ENCODE measurements at regions not wholly inside any gene's neighbourhood (a gene's known extent, or its start where the extent isn't known, plus 50 kb on each side); places are given as distances from the start of the nearest gene placed in this dataset.

DNA sequence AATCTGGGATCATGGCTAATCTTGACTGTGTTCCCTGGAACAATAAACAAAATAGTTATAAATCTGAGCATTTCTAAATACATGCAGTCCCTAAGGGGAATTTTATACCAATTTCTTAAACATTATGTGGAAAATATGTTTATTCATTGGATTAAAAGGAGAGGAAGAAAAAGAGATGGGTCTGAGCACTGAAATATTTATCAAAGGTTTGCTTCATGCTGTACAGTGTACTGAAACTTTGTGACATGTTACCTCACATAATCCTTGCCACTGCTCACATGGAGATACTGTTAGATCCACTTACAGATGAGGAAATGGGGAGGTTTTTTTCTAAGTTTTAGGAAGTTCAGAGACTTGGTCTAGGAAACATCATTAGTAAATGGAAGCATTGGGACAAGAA is 443.6 kb downstream of the SPRY1 start:
- DNase-seq = peak; percentile 68
- Histone ChIP-seq H3K27ac (ENCODE audit: low read length) (peak overlapping the region; percentile 79), H3K27me3 (ENCODE audit: control insufficient read depth, insufficient read depth, low read length) (no peaks in the 10 kb centered on the region), H3K9me3 (replicated peaks; ENCODE audit: control insufficient read depth, low read depth, low read length) (peaks cover 5% of the 10 kb centered on the region), H3K4me3 (ENCODE audit: low read length) (no peak overlapping the region), H3K36me3 (ENCODE audit: control insufficient read depth, insufficient read depth, low read length) (no peaks in the 10 kb centered on the region), H3K4me1 (ENCODE audit: control insufficient read depth, insufficient read depth, low read length) (peaks cover 15% of the 10 kb centered on the region)

DNA sequence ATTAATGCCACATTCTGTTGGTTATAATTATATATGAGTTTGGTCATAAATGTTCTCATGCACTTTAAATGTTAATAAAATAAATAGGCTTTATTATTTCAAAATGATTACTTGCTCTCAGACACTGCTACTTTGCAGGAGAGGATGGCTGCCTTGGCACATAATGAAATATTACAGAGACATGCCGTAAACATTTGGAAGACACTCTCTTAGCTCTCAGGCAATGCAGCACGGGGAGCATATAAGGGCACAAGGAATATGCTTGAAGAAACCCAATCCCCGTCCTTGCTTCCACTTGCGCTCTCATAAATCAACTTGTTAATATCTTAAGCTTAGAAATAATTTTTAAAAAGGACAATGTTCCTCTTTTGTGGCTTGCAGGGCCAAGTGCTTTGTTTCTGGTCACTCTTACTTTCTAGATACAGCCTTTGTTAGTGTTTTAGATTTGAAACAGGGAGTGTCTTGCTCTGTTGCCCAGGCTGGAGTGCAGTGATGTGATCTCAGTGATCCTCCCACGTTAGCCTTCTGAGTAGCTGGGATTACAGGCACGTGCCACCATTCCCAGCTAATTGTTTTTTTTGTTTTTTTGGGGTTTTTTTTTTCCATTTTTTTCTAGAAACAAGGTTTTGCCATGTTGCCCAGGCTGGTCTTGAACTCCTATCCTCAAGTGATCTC is 445.0 kb downstream of the SPRY1 start:
- H3K4me1 ChIP-seq (ENCODE audit: control insufficient read depth, insufficient read depth, low read length) = peaks cover 15% of the 10 kb centered on the region
- WGBS (ENCODE audit: insufficient coverage) = no CpG with 5 or more reads among the region's 6 CpGs
- no peaks in the 10 kb centered on the region for H3K27me3 ChIP-seq (ENCODE audit: control insufficient read depth, insufficient read depth, low read length)
- H3K27ac ChIP-seq (ENCODE audit: low read length) = peak overlapping the region; percentile 62
- H3K9me3 ChIP-seq (replicated peaks; ENCODE audit: control insufficient read depth, low read depth, low read length) = peaks cover 5% of the 10 kb centered on the region
- no peaks in the 10 kb centered on the region for H3K36me3 ChIP-seq (ENCODE audit: control insufficient read depth, insufficient read depth, low read length)
- DNase-seq = peak; percentile 69
- no peak overlapping the region for H3K4me3 ChIP-seq (ENCODE audit: low read length)

DNA sequence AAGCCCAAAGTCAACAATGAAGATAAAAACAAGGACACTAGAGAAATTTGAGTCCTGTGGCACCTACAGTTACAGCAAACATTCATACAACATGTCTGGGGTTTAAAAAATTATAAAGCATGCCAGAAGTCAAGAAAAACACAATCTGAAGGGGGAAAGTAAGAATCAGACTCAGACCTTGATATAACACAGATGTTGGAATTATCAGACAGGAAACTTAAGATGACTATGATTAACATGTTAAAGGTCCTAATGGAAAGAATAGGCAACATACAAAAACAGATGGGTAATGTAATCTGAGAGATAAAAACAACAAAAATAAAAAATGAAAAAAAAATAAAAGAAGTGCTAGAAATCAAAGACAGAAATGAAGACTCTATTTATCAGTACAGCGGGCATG is 446.5 kb downstream of the SPRY1 start:
- Histone ChIP-seq H3K36me3 (ENCODE audit: control insufficient read depth, insufficient read depth, low read length) (no peaks in the 10 kb centered on the region), H3K4me1 (ENCODE audit: control insufficient read depth, insufficient read depth, low read length) (peaks cover 12% of the 10 kb centered on the region), H3K9me3 (replicated peaks; ENCODE audit: control insufficient read depth, low read depth, low read length) (peaks cover 5% of the 10 kb centered on the region), H3K4me3 (ENCODE audit: low read length) (no peak overlapping the region), H3K27ac (ENCODE audit: low read length) (no peak overlapping the region), H3K27me3 (ENCODE audit: control insufficient read depth, insufficient read depth, low read length) (no peaks in the 10 kb centered on the region)
- no peak for DNase-seq
- no CpG with 5 or more reads among the region's 1 CpG for WGBS (ENCODE audit: insufficient coverage)

DNA sequence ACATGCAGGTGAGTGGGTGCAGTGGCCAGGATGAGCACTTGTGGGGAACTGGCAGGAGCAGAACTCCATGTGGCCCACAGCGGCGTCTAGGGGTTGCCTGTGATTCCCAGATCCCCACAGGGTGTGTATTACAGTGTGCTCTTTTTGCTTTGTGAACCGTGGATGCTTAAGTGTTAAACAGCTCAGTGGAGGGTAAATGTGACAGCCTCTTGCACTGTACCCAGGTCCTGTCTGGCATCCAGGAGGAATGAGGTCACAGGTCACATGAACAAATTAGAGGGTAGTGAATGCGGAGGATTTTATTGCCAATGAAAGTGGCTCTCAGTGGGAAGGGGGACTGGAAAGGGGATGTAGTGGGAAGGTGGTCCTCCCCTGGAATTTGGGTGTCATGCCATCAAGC is 447.8 kb downstream of the SPRY1 start:
- Histone ChIP-seq H3K27ac (ENCODE audit: low read length) (no peak overlapping the region), H3K36me3 (ENCODE audit: control insufficient read depth, insufficient read depth, low read length) (no peaks in the 10 kb centered on the region), H3K27me3 (ENCODE audit: control insufficient read depth, insufficient read depth, low read length) (no peaks in the 10 kb centered on the region), H3K4me3 (ENCODE audit: low read length) (no peak overlapping the region), H3K9me3 (replicated peaks; ENCODE audit: control insufficient read depth, low read depth, low read length) (peaks cover 5% of the 10 kb centered on the region), H3K4me1 (ENCODE audit: control insufficient read depth, insufficient read depth, low read length) (peaks cover 8% of the 10 kb centered on the region)
- 89% methylated on average over 4 of the region's 4 CpGs for WGBS (ENCODE audit: insufficient coverage)
- no peak for DNase-seq

DNA sequence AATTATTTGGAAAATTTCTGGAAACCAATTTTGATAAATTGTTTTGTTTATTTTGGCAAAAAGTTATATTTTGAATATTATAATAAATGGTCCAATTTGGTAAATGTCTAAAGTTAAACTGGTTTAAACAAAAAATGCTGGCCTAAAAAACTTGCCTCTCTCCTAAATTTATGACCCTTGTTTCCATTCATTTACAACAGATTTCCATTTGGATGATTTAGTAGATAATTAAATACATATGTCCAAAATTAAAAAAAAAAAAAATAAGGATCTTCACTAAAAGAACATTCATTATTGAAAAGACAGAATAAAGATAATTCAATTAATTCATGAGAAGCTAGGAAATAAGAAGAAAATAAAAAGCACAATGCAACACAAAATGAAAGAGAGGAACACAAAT is 449.5 kb downstream of the SPRY1 start:
- Histone ChIP-seq H3K27me3 (ENCODE audit: control insufficient read depth, insufficient read depth, low read length) (no peaks in the 10 kb centered on the region), H3K4me1 (ENCODE audit: control insufficient read depth, insufficient read depth, low read length) (peaks cover 6% of the 10 kb centered on the region), H3K9me3 (replicated peaks; ENCODE audit: control insufficient read depth, low read depth, low read length) (peaks cover 5% of the 10 kb centered on the region), H3K36me3 (ENCODE audit: control insufficient read depth, insufficient read depth, low read length) (no peaks in the 10 kb centered on the region), H3K27ac (ENCODE audit: low read length) (no peak overlapping the region), H3K4me3 (ENCODE audit: low read length) (no peak overlapping the region)
- peak; percentile 57 for DNase-seq

DNA sequence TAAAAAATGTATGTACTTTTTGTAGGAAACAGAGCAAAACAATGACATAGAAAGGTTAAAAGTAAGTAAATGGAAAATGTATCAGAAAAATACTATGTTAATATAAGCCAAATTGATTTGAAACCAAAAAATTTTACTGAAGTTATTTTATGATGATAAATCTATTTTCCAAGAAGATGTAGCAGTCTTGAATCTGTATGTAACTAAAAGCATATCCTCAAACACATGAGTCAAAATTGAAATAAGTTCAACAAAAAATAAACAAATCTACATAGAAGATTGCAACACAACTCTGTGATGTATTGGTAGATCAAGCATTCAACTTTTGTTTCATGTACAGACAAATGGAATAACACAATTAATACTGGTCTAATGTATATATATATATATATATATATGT is 450.0 kb downstream of the SPRY1 start:
- Histone ChIP-seq H3K4me3 (ENCODE audit: low read length) (no peak overlapping the region), H3K27me3 (ENCODE audit: control insufficient read depth, insufficient read depth, low read length) (no peaks in the 10 kb centered on the region), H3K4me1 (ENCODE audit: control insufficient read depth, insufficient read depth, low read length) (peaks cover 3% of the 10 kb centered on the region), H3K36me3 (ENCODE audit: control insufficient read depth, insufficient read depth, low read length) (no peaks in the 10 kb centered on the region), H3K27ac (ENCODE audit: low read length) (peak overlapping the region; percentile 73), H3K9me3 (replicated peaks; ENCODE audit: control insufficient read depth, low read depth, low read length) (peaks cover 6% of the 10 kb centered on the region)
- peak; percentile 88 for DNase-seq

DNA sequence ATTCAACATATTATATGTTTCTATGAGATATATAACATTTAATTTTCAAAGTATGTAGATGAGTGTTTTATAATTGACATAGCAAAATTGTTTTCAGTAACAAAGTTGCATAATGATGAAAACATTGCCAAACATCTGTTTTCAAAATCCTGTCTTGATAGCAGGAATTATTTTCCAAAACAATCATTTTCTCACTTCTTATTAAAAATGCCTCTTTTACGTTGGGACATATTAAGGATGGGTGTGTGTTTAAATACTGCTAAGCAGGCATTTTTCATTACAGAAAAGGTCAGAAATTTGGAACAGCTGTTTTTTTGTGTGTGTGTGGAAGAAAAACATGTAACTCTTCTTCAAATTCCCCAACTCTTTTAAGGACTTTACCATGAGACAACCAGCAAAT is 452.0 kb downstream of the SPRY1 start:
- H3K4me1 ChIP-seq (ENCODE audit: control insufficient read depth, insufficient read depth, low read length) = no peaks in the 10 kb centered on the region
- no peak overlapping the region for H3K4me3 ChIP-seq (ENCODE audit: low read length)
- peaks cover 7% of the 10 kb centered on the region for H3K9me3 ChIP-seq (replicated peaks; ENCODE audit: control insufficient read depth, low read depth, low read length)
- DNase-seq = peak; percentile 96
- H3K36me3 ChIP-seq (ENCODE audit: control insufficient read depth, insufficient read depth, low read length) = no peaks in the 10 kb centered on the region
- peak overlapping the region; percentile 77 for H3K27ac ChIP-seq (ENCODE audit: low read length)
- no peaks in the 10 kb centered on the region for H3K27me3 ChIP-seq (ENCODE audit: control insufficient read depth, insufficient read depth, low read length)
- WGBS (ENCODE audit: insufficient coverage) = no CpG with 5 or more reads among the region's 1 CpG

DNA sequence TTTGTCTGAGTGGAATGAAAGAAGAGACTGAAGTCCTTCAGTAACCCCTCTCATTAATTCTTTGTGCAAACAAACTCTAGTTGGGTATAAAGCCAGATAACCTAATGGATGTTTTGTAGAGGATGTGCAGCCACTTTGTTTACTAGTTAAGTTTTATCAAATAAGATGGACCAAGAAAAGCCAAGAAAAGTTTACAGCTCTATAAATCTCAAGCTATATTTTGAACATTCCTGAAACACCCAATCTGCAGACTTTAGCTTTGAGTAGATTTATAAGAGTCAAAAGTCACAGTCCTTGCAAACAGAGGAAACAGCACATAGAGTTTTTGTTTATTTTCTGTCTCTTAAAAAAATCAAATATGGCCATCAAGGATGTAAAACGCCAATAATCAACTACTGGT is 452.9 kb downstream of the SPRY1 start:
- Histone ChIP-seq H3K27ac (ENCODE audit: low read length) (peak overlapping the region; percentile 77), H3K36me3 (ENCODE audit: control insufficient read depth, insufficient read depth, low read length) (no peaks in the 10 kb centered on the region), H3K9me3 (replicated peaks; ENCODE audit: control insufficient read depth, low read depth, low read length) (peaks cover 3% of the 10 kb centered on the region), H3K27me3 (ENCODE audit: control insufficient read depth, insufficient read depth, low read length) (no peaks in the 10 kb centered on the region), H3K4me3 (ENCODE audit: low read length) (no peak overlapping the region), H3K4me1 (ENCODE audit: control insufficient read depth, insufficient read depth, low read length) (no peaks in the 10 kb centered on the region)
- WGBS (ENCODE audit: insufficient coverage) = no CpG with 5 or more reads among the region's 1 CpG
- no peak for DNase-seq

DNA sequence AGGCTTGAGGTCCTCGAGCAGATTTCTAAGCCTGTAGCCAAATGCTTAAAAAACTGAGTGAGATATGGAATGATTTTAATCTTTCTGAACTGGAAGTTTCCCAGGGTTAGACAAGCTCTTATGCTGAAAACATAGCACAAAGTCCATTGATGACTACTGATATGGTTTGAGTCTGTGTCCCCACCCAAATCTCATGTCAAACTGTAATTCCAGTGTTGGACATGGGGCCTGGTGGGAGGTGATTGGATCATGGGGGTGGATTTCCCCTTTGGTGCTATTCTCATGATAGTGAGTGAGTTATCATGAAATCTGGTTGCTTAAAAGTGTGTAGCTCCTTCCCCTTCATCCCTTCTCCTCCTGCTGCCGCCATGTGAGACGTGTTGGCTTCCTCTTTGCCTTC is 454.9 kb downstream of the SPRY1 start:
- DNase-seq = no peak
- no peaks in the 10 kb centered on the region for H3K36me3 ChIP-seq (ENCODE audit: control insufficient read depth, insufficient read depth, low read length)
- H3K27ac ChIP-seq (ENCODE audit: low read length) = no peak overlapping the region
- WGBS (ENCODE audit: insufficient coverage) = 63% methylated on average over 1 of the region's 3 CpGs
- no peaks in the 10 kb centered on the region for H3K27me3 ChIP-seq (ENCODE audit: control insufficient read depth, insufficient read depth, low read length)
- no peaks in the 10 kb centered on the region for H3K4me1 ChIP-seq (ENCODE audit: control insufficient read depth, insufficient read depth, low read length)
- peaks cover 2% of the 10 kb centered on the region for H3K9me3 ChIP-seq (replicated peaks; ENCODE audit: control insufficient read depth, low read depth, low read length)
- H3K4me3 ChIP-seq (ENCODE audit: low read length) = no peak overlapping the region

DNA sequence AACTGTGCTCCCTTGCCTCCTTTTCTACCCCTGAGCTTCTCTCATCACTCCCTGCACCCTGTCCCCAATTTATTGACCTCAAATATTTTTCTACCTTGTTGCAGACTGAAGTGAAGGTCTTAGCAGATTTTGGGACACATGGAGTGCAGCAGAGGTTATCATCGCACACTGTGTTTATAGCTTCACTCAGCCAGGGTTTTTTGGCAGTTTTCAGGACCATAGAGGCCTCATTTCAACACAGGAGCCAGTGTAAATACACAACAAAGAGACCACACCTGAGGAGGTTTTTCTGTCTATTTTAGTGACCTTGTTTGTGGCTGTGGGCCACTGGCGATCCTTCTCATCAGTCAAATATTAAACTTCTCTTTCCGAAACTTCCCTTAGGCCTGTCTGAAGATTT is 457.1 kb downstream of the SPRY1 start:
- no peak overlapping the region for H3K27ac ChIP-seq (ENCODE audit: low read length)
- WGBS (ENCODE audit: insufficient coverage) = no CpG with 5 or more reads among the region's 3 CpGs
- H3K9me3 ChIP-seq (replicated peaks; ENCODE audit: control insufficient read depth, low read depth, low read length) = peaks cover 2% of the 10 kb centered on the region
- no peak overlapping the region for H3K4me3 ChIP-seq (ENCODE audit: low read length)
- peaks cover 4% of the 10 kb centered on the region for H3K4me1 ChIP-seq (ENCODE audit: control insufficient read depth, insufficient read depth, low read length)
- DNase-seq = no peak
- H3K36me3 ChIP-seq (ENCODE audit: control insufficient read depth, insufficient read depth, low read length) = no peaks in the 10 kb centered on the region
- H3K27me3 ChIP-seq (ENCODE audit: control insufficient read depth, insufficient read depth, low read length) = no peaks in the 10 kb centered on the region

Measured in muscle of leg (tissue), 3 donors.